ENCODE measurements at regions not wholly inside any gene's neighbourhood (a gene's known extent, or its start where the extent isn't known, plus 50 kb on each side); places are given as distances from the start of the nearest gene placed in this dataset.
"Not testable (repeated sequence)": the region's sequence is repeated elsewhere in the genome, so short reads cannot be mapped to it uniquely, and the experiment has no call there.

DNA sequence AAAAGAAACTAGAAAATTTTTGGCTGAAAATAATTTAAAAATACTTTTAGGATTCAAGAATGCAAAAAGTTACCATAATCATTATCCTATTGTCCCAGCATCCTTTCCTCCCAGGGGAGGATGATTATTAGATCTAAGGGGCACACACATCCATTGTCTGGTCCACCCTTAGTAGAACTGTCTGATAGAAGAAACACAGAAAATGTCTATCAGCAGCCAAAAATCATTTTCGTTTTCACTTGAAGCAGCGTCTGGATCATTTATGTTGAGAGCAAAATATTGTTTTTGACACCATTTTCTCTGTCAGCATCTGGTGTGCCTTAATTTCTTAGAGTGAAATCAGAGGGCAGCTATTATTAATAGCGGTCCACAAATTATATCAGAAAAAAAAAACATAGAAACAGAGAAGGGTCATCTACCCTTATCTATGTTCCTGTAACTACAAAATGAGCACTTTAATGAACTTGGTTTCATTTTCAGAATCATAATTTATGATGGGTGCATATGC, 446.3 kb downstream of the TRAM1L1 start:
- DNase-seq = no peak

DNA sequence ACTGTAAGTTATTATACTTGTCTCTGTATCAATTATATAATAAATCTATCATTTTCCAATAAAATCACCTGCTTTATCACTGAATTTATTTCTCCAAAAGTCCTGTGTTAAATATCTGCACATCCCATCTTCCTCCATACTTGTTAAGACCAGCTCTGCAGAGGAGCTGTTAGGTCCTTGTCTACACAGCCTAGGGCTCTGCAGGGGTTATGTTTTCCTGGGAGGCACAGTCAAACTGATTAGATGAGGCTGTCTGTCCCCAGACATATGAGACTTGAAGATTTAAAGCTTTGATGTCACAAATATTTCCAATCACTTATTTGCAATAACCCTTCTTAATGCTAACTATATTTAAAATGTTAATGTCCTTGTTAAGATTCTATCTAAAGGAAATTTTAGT, 446.8 kb downstream of the TRAM1L1 start:
- DNase-seq = no peak

DNA sequence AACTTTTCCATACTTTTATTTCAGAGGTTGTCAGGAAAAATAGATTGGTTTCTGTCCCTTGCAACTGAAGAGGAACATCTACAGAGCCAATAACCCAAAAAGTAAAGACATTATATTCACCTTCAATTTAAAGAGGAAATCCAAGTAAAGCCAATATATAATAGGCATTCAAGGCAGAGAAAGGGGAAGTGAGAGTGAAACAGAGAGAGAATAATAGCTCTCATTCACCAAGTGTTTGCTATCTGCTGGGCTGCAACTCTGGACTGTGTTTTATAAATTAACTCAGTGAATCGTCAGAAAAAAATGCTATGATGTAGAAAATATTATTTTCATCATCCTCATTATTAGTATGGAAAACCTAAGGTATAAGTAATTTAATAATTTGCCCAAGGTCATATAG, 448.5 kb downstream of the TRAM1L1 start:
- no peak for DNase-seq

DNA sequence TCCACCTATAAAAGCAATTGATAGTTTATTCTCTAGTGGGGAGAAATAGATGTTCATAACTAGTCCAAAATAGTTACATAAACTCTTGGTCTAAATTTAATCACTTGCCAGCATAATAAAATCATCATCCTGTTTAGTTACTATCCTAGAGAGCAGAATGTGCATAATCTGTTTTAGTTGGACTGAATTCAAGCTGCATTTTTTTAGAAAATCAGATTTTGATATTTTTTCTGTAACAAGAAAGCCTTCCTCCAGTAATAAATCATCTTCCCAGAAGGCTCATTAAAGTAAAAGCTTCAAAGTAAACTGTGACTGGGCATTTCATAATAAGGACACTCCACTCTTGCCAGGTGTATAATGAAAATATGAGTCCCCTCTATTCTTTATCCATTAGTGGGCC, 453.1 kb downstream of the TRAM1L1 start:
- DNase-seq = no peak

DNA sequence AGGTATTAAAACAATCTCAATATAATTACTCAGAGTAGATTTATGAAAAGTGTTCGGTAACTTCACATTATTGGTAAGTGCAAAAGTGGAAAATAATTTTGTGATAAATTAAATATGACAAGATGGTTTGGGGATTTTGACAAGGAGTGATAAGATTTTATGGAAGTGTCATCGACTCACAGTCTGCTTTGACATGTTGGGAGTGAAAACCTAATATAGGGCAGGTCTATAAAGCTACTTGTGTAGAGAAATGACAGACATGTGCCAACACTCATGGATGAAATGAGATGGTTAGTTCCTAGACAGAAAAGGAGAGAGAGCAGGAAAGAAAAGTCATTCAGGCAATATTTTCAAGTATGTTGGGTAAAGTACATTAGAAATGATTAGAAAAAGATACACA, 456.8 kb downstream of the TRAM1L1 start:
- DNase-seq = no peak

DNA sequence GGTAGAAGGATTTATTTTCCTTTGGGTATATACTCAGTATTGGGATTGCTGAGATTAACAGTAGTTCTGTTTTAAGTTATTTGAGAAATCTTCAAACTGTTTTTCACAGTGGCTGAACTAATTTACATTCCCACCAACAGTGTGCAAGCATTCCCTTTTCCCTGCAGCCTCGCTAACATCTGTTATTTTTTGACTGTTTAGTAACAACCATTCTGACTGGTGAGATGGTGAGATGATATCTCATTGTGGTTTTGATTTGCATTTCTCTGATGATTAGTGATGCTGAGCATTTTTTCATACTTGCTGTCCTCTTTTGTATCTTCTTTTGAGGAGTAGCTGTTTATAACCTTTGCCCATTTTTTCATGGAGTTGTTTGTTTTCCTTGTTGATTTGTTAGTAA, 457.8 kb downstream of the TRAM1L1 start:
- no peak for DNase-seq

DNA sequence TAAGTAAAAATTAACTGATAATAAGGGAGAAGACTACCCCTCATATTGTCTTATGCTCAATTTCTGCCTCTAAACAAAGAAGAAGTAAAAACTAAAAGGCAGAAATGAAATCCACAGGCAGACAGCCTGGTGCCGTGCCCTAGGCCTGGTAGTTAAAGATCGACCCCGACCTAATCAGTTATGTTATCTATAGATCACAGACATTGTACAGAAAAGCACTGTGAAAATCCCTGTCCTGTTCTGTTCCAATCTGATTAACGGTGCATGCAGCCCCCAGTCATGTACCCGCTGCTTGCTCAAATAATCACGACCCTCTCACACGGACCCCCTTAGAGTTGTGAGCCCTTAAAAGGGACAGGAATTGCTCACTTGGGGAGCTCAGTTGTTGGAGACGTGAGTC, 465.9 kb downstream of the TRAM1L1 start:
- DNase-seq = not testable (repeated sequence)

DNA sequence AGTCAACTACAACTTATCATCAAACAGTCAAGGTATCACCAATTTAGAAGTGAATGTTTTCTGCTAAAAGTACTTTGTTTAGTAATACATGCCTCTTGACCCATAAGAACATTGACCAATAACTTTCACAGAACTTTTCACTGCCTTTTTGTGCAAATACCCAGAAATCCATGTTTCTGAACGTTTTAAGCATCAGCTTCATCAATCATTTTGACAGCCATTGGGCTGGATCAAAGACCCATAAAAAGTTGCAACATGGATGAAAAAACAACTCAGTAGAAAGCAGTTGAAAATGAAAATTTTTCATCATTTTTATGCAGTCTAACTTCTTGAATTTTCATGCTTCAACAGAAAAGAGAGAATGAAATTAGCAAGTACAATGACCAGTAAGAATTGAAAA, 466.7 kb downstream of the TRAM1L1 start:
- DNase-seq = no peak

DNA sequence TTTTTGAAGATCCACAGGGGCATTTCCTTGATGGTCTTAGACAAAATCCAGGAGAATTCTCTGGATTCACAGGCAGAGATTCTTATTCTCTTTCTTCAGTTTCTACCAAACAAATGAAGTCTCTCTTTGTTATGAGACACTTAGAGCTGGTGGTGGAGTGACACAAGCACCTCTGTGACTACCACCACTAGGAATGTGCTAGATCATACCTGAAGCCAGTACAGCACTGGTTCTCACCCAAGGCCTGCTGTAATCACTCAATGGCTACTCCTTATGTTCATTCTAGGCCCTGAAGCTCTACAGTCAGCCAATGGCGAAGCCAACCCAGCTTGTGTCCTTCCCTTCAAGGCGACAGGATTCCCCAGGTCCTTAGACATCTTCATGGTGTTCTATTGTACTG, 482.3 kb downstream of the TRAM1L1 start:
- DNase-seq = no peak

DNA sequence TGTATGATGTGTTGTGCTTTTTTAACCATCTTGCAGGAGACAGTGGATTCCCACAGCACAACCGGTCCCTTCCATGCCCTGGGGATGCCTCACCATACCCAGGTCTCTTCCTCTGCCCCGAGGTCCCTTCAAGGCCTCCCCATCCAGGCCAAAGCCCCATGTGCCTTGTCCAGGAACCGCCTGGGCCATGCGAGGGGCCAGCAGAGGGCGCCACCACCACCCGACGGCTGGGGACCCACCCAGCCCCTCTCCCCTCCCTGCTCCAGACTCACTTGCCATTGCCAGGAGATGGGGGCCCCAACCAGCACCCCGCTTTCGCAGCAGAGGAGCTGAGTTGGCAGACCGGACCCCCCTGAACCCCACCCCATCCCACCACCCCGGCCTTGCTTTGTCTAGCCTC, 485.5 kb downstream of the TRAM1L1 start:
- DNase-seq = no peak

DNA sequence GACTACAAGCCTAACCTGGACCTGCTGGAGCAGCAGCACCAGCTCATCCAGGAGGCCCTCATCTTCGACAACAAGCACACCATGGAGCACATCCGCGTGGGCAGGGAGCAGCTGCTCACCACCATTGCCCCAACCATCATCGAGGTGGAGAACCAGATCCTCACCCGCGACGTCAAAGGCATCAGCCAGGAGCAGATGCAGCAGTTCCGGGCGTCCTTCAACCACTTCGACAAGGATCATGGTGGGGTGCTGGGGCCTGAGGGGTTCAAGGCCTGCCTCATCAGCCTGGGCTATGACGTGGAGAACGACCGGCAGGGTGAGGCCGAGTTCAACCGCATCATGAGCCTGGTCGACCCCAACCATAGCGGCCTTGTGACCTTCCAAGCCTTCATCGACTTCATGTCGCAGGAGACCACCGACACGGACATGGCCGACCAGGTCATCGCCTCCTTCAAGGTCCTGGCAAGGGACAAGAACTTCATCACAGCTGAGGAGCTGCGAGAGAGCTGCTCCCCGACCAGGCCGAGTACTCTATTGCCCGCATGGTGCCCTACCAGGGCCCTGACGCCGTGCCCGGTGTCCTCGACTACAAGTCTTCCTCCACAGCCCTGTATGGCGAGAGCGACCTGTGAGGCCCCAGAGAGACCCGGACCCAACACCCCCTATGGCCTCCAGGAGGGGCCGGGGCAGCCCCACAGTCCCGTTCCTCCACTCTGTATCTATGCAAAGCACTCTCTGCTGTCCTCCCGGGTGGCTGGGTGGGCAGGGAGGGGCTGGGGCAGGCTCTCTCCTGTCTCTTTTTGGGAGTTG, 486.2 kb downstream of the TRAM1L1 start:
- DNase-seq = no peak

DNA sequence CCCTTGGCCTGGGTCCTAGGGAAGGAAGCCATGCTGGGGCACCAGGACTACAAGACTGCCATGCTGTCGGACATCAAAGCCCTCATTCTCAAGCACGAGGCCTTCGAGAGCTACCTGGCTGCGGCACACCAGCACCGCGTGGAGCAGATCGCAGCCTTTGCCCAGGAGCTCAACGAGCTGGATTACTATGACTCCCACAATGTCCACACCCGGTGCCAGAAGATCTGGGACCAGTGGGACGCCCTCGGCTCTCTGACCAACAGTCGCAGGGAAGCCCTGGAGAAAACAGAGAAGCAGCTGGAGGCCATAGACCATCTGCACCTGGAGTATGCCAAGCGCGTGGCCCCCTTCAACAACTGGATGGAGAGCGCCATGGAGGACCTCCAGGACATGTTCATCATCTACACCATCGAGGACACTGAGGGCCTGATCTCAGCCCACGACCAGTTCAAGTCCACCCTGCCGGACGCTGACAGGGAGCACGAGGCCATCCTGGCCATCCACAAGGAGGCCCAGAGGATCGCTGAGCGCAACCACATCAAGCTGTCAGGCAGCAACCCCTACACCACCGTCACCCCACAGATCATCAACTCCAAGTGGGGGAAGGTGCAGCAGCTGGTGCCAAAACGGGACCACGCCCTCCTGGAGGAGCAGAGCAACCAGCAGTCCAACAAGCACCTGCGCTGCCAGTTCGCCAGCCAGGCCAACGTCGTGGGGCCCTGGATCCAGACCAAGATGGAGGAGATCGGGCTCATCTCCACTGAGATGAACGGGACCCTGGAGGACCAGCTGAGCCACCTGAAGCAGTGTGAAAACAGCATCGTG, 487.0 kb downstream of the TRAM1L1 start:
- no peak for DNase-seq

DNA sequence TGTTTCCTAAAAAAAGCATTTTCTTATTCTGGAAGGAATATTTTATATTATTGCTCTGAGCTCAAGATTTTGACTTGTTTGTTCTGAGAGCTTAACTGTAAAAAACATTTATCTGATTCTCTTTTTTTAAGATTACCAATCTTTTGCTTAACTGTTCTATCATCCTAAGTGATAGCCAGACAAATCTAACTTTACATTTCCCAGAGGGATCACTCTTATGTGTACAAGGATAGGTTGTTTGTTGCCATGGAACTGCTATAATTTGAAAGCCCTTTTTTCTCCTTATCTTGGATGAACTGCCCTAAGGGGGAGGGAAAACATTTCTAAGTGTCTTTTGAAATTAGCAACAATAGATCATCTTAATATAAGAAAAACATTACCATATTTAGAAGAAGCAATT, 494.7 kb downstream of the TRAM1L1 start:
- no peak for DNase-seq

DNA sequence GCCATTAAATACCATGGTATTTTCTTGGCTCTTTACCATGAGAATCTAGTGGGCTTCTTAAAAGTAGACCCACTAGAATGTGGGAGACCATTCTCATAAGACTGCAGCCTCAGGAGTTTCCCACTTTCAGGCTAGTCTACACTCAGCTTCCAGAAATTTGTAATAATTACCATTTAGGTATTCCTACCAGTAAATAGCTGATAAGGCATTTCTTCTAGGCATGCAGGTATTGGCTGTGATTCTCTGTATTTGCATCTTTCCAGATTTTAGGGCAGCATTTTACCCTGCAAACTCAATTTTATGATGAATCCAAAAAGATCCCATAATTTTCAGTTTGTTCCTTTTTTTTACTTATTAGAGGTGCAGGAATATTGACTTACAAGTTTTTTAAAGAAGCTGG, 496.6 kb downstream of the TRAM1L1 start:
- DNase-seq = no peak

DNA sequence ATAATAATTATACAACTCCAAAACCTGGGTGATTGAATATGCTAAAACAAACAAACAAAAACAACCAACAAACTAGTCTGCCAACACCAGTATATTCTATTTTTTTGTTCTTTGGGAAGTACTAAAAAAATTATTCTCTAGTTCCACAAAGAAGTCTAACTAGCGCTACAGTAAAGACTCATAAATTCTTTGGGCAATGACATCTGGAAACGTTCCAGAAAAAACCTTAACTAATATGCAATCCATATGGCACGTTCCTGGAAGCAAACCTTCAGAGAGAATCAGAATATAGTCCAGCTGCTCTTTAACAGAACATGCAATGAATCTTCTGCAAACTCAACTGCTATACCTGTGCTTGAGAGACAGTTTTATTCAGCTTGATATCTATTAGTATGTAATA, 500.1 kb downstream of the TRAM1L1 start:
- DNase-seq = no peak

DNA sequence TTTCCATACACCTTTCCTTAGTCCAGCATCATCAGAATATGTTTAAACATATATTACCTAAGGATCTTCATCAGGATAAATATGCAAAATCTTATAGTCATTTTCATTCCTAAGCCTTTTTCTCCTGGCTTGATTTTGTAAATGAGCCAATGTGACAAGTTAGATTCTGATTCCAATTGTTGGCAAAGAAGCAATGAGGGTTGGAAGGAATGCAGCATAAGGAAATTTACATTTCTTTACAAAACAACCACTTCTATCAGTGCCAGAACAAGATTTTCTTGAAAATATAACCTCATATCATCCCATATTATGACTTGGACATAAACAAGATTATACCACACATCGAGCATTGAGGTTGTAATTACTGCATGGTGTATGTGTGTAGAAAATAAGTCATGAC, 508.1 kb downstream of the TRAM1L1 start:
- DNase-seq = no peak

DNA sequence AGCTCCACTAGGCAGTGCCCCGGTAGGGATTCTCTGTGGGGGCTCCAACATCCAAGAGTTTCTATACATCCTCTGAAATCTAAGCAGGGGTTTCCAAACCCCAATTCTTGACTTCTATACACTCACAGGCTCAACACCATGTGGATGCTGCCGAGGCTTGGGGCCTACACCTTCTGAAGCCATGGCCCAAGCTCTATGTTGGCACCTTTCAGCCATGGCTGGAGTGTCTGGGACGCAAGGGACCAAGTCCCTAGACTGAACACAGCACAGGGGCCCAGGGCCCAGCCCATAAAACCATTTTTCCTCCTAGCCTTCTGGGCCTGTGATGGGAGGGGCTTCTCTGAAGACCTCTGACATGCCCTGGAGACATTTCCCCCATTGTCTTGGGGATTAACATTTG, 511.8 kb downstream of the TRAM1L1 start:
- no peak for DNase-seq

DNA sequence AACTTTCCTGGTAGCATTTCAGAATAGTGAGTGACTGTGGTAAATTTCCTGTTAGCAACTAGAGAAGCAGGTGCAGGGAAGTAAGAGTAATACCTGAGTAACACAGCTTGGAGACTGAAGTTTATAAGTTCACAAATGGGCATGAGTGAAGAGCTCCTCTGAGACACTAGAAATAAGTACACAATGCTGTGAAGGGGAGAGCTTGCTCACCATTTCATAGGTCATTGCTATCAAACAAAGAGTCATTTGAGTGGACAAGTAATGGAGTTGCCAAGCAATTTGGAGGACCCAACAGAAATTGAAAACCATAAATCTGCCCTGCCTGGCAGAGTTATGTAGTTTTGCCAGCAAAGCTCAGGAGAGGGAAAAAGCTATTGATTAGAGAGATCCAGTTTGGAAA, 523.6 kb downstream of the TRAM1L1 start:
- DNase-seq = peak; percentile 36

DNA sequence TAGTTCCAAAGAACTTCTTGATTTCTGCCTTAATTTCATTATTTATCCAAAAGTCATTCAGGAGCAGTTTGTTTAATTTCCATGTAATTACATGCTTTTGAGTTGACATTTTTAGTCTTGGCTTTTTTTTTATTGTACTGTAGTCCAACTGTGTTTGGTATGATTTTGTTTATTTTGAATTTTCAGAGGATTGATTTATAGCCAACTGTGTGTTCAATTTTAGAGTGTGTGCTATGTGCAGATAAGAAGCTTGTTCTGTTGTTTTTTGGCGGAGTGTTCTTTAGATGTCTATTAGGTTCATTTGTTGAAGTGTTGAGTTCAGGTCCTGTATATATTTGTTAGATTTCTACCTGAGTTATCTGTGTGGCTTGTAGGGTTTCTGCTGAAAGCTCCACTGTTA, 533.6 kb downstream of the TRAM1L1 start:
- no peak for DNase-seq

DNA sequence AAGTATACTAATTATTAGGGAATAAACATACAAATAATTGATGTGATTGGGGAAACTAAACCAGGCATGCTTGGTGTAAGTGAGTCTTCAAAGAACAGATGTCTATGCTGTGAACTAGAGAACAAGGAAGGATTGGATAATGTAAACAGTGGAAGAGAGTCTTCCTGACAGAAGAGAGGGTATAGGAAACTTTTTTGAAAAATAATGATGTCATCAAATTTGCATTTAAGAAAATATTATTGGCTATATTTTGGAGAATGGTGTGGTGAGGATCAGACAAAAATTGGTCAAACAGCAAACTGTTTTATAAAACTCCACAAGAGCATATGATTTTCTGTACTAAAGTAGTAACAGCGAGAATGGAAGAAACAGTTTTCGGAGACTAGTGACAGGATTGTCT, 537.7 kb downstream of the TRAM1L1 start:
- DNase-seq = no peak

DNA sequence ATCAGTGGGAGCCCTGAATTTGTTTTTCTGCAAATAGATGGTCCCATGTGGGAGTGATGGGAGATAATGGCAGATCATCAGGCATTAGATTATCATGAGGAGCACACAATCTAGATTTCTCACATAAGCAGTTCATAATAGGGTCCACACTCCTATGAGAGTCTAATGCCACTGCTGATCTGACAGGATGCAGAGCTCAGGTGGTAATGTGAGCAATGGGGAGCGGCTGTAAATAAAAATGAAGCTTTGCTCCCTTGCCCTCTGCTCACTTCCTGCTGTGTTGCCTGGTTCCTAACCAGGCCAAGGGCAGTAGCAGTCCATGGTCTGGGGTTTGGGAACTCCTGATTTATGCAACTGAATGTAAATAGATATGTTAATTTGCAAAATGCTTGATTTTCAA, 538.6 kb downstream of the TRAM1L1 start:
- DNase-seq = no peak

DNA sequence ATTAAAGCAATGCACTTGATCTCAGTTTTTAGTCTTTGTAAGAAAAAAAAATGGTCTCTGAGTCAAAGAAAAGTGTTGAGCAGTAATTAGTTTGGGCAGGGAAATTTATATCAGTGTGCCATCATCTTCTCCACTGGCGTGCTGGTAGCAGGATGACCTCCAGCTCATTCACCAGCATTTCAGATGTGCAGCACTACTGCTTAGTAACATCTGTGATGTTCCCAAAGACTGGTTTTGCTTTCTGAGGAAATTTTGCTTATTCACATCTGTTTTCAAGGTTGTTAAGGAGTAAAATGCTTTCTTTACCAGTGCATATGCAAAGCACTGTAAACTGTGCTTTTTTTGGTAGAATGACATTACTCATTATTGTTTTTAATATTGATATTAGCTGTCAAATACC, 540.4 kb downstream of the TRAM1L1 start:
- no peak for DNase-seq

DNA sequence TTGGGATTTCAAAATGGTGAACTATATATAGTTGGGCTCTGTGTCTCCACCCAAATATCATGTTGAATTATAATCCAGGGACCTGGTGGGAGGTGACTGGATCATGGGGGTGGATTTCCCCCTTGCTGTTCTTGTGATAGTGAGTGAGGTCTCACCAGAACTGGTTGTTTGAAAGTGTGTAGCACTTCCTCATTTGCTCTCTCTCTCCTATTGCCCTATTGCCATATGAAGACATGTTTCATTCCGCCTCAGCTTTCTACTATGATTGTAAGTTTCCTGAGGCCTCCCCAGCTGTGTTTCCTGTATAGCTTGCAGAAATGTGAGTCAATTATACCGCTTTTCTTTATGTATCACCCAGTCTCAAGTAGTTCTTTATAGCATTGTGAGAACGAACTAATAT, 545.6 kb downstream of the TRAM1L1 start:
- no peak for DNase-seq

DNA sequence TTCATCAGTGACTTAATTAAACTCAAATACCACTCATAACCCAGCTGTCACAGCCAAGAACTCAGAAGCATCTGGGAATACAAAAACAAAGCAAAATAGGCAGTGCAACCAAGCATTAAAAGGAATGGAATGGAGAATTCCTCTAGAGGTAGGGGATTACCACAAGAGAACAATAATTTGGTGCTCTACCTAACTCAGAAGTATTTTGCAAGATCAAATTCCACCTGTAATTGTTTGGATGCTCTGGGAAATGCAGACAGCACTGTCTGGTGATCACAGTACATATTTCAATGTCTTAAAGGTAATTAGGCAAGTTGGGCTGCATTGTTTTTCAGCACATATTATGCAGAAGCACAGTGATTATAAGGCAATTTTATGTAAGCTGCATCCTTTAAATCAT, 547.5 kb downstream of the TRAM1L1 start:
- DNase-seq = no peak

Measured in NCI-H187 treated with DMSO at 0.1 percent for 48 hours (cell line).